Stimulated activated CD8-positive, alpha-beta memory T cell treated with anti-CD3 and anti-CD28 coated beads, Interleukin-12 subunit alpha, Interleukin-12 subunit beta, amount 100 ng/mL, for 24 hours (primary cell): ENCODE measurements at regions not wholly inside any gene's neighbourhood (a gene's known extent, or its start where the extent isn't known, plus 50 kb on each side); places are given as distances from the start of the nearest gene placed in this dataset.
"Not testable (repeated sequence)": the region's sequence is repeated elsewhere in the genome, so short reads cannot be mapped to it uniquely, and the experiment has no call there.

Source experiments
- DNase-seq: peaks from one replicate; pipeline ENCODE4 v3.0.0-alpha.2; 2020; ENCODE audit errors: extremely low read depth

- no peak for DNase-seq
These were observed 1196.0 kb downstream of the GALC start for GRCh38 chr14:86797075-86797351.

- no peak for DNase-seq
These were observed 1196.5 kb downstream of the GALC start for GRCh38 chr14:86796221-86797074.

DNA sequence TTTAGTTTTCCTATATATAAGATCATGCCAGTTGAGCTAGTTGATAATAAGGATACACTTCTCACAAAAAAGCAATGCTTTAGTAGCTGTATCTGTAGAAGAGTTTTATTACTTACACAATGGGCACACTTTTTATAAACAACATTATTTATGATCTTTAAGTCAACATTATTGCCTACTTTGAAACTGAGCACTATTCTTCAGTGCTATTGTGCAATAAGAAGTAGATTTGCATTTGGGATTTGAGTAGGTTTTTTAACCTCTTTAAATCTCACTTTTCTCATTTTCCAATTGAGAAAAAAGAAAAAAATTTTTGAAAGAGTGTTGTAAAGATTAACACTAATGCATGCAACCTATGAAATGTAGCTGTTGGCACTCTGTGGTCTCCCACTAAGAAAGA, 1198.3 kb downstream of the GALC start:
- DNase-seq: no peak

DNA sequence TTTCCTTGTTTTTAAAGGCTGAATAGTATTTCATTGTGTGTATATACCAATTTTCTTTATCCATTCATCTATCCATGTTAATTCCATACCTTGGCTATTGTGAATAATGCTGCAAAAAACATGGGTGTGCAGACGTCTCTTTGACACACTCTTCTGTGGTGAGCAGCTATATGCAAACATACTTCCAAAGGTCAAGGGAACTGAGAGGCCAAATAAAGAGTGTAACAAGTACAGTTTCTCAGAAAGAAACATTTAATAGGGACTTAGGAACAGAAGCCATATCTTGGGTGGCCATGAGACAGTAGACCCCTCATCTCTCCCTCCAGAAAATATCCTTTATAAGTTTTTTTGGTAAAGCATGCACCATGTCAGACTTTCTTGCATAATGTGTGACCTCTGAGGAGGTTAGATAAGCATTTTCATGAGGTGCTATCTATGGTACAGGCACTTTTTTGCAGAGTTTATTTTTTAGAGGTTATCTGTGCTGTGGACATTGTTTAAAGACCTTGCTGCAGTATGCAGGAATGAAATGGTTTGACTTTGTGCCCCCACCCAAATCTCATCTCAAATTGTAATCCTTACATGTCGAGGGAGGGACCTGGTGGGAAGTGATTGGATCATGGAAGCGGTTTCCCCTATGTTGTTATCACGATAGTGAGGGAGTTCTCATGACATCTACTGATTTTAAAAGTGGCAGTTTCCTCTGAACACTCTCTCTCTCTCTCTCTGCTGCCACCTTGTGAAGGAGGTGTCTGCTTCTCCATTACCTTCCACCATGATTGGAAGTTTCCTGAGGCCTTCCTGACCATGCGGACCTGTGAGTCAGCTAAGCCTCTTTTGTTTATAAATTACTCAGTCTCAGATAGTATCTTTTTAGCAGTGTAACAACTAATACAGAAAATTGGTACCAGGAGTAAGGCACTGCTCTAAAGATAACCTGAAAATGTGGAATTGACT, 1202.3 kb downstream of the GALC start:
- no peak for DNase-seq

- no peak for DNase-seq
These were observed 1204.8 kb downstream of the GALC start for GRCh38 chr14:86788224-86788623.

DNA sequence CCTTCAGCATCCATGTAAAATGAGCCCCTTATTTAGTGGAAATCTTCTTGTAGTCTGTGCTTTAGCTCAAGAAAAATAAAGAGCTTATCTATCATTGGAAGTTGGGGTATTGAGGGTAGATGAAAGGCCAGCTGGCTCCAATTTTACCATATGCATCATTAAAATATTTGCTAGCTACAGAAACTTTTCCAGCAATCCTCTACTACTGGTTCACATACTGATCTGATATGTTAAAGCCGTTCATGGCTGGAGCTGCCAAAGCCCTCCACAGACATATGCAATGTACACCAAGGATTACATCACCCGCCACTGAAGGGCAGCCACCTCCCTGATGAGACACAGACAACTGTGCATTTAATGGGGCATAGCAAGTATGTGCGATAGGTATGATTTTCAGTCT, 1205.3 kb downstream of the GALC start:
- no peak for DNase-seq

GRCh38 chr14:86782092-86782580, 1210.8 kb downstream of the GALC start:
- no peak for DNase-seq

DNA sequence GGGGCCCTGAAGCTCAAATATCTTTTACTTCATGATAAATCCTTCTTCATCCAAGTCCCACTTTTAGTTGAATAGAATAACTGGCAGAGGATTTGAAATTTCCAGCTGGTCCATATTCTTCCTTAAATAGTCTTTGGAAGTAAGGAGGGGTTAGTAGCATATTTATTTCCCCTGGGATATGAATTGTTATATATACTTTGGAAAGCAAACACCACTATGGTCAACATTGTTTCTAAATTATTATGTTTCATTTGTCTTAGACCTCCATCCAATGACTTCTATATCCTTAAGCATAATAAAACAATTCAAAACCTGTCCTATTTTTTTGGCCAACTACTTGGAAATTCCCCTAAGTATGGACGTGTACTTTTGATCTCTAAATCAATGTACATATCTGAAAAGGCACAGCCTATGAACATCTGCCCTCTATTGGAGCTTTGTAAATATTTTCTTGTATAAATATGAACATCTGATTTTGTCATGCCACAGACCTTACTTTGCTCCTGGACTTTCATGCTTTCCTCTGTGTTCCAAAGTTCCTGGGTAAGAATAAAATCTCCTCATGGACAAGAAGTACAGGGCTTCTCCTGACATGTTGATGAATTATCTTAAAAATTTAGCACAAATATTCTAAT, 1212.0 kb downstream of the GALC start:
- DNase-seq: no peak

DNA sequence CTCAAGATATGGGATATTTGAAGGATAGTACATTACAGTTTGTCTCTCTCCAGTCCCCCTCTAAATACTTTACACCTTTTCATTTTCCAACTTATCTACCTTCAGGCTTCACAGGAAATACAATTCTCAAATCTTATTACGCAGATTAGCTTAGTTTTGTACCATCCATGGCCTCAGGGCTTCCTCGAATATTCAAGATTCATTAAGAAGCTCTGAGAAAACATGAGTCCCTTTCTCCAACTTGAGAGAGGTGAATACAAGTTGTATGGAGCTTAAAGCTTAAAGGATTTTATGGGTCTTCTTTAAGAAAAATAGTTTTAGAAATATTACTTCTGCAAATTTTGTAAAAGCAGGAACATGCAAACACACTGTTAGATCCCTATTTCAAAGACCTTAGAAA, 1212.5 kb downstream of the GALC start:
- DNase-seq: no peak

DNA sequence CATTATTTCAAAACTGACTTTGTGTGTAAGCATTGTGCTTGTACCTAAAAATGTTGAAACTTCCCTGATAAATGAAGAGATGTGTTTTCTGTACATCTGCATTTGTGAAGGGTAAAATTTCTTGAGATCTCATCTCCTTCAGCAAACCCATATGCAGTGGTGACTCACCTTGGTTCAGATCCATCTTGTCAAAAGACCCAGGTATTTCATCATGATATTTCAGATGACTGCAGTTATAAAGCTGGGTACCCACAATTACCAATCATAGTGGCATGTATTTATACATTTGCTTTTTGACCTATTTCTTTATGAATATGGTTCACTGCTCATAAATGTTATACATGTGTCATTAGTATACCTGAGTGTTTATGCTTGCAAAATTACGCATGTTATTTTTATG, 1213.6 kb downstream of the GALC start:
- no peak for DNase-seq

DNA sequence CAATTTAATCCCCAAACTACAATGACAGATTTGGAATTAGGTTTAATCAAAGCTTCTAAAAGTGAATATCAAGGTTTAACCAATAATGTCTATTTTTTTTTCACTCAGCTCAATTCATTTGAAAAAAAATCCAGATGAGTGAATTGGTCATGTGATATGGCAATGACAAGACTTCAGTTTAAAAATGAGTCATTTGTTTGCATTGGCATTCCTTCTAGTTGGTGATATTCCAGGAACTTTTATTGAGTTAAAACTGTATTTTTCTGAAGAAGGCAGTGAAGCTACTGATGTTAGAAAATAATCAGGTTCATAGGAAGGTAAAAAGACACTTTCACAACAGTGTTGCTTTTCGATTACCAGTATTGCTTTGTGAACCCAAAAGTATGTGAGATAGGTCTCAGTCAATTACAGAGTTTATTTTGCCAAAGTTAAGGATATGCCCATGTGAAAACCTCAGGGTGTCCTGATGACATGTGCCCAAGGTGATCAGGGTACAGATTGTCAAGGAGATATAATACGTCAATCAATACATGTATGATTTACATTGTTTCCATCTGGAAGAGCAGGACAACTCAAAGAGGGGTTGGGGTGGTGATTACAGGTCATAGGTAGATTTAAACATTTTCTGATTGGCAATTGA, 1214.9 kb downstream of the GALC start:
- DNase-seq: no peak

DNA sequence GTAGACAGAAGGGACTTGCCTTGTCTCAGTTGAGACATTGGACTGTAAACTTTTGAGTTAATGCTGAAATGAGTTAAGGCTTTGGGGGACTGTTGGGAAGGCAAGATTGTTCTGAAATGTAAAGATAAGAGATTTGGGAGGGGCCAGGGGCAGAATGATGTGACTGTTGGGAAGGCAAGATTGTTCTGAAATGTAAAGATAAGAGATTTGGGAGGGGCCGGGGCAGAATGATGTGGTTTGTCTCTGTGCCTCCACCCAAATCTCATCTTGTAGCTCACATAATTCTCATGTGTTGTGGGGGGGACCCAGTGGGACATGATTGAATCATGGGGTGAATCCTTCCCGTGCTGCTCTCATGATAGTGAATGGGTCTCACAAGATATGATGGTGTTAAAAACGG, 1217.1 kb downstream of the GALC start:
- not testable (repeated sequence) for DNase-seq

- no peak for DNase-seq
These were observed 1218.1 kb downstream of the GALC start for GRCh38 chr14:86774916-86775315.

GRCh38 chr14:86772075-86772474, 1220.9 kb downstream of the GALC start:
- no peak for DNase-seq

GRCh38 chr14:86770186-86770585, 1222.8 kb downstream of the GALC start:
- no peak for DNase-seq

GRCh38 chr14:86766469-86766868, 1226.5 kb downstream of the GALC start:
- no peak for DNase-seq

DNA sequence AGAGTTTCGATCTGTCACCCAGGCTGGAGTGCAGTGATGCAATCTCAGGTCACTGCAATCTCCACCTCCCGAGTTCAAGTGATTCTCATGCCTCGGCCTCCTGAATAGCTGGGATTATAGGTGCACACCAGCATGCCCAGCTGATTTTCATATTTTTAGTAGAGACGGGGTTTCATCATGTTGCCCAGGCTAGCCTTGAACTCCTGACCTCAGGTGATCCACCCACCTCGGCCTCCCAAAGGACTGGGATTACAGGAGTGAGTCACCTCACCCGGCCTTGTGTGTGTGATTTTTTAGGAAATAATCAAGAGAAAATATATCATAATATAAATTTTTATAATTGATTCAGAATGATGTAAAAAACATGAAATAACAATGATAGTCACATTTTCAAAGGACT, 1231.4 kb downstream of the GALC start:
- DNase-seq: no peak

GRCh38 chr14:86756521-86757190, 1226.7 kb downstream of the FLRT2 start:
- DNase-seq: no peak

DNA sequence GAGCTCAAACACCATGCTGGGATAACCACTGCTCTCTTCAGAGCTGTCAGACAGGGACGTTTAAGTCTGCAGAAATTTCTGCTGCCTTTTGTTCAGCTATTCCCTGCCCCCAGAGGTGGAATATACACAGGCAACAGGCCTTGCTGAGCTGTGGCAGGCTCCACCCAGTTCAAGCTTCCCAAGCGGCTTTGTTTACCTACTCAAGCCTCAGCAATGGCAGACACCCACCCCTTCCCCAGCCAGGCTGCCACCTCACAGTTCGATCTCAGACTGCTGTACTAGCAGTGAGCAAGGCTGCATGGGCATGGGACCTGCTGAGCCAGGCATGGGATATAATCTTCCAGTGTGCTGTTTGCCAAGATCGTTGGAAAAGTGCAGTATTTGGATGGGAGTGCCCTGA, 1220.5 kb downstream of the FLRT2 start:
- DNase-seq: not testable (repeated sequence)

DNA sequence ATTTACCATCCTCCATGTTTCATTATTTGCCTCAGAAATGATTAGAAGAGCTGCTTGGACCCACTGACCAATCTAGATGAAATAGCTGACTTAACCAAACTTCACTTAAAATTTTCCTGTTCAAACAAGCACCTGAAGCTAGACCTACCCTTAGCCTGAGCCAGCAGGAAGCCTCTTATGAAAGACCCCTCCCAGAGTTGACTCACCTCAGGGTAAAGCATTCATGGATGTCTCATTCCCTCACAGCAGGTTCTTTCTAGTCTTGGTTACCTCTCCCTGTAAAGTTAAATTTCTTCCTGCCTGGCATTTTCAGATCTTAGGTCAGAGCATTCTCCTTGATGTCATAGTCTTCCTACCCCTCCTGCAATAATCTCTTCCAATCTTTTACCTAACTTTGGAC, 1209.8 kb downstream of the FLRT2 start:
- DNase-seq: no peak

DNA sequence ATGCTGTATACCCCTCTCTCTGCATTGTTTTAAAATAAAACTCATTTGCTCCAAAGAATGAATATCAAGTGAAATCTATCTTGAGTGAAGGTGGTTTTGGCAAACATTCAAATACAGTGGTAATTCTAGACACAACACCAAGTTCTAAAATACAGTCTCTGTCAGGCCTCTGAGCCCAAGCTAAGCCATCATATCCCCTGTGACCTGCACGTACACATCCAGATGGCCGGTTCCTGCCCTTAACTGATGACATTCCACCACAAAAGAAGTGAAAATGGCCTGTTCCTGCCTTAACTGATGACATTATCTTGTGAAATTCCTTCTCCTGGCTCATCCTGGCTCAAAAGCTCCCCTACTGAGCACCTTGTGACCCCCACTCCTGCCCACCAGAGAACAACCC, 1201.5 kb downstream of the FLRT2 start:
- DNase-seq: not testable (repeated sequence)
